ENCODE measurements at regions not wholly inside any gene's neighbourhood (a gene's known extent, or its start where the extent isn't known, plus 50 kb on each side); places are given as distances from the start of the nearest gene placed in this dataset.

GRCh38 chr7:156438011-156438410, 202.6 kb upstream of the RNF32 start:
- TF ChIP-seq CTCF (conservative IDR thresholded peaks at IDR 0.05; ENCODE audit: low read depth in 2 of 2): no peak
- no peak for TF ChIP-seq EZH2 (IDR thresholded peaks at IDR 0.05; ENCODE audit: low read depth, unreplicated experiment)
- no peak for TF ChIP-seq ZNF462 (CRISPR knock-in tag; IDR thresholded peaks at IDR 0.05)
- no peak for TF ChIP-seq POLR2AphosphoS5 (IDR thresholded peaks at IDR 0.05; ENCODE audit: low read depth)
- TF ChIP-seq ZNF114 (CRISPR knock-in tag; IDR thresholded peaks at IDR 0.05): no peak
- TF ChIP-seq JUNB (IDR thresholded peaks at IDR 0.05; ENCODE audit: unreplicated experiment): no peak
- TF ChIP-seq ZNF331 (CRISPR knock-in tag; IDR thresholded peaks at IDR 0.05; ENCODE audit: low read depth): no peak
- no peak for TF ChIP-seq REST (IDR thresholded peaks at IDR 0.05; ENCODE audit: unreplicated experiment)
- no peak for TF ChIP-seq EZH2phosphoT487 (IDR thresholded peaks at IDR 0.05; ENCODE audit: unreplicated experiment)

Measured in GM23338 (cell line).